ENCODE measurements at regions not wholly inside any gene's neighbourhood (a gene's known extent, or its start where the extent isn't known, plus 50 kb on each side); places are given as distances from the start of the nearest gene placed in this dataset.

GRCh38 chr12:124398578-124399227 is 103.8 kb downstream of the RFLNA start:
- H3F3A ChIP-seq (ENCODE audit: insufficient read depth, low read length), result no peaks in the 10 kb centered on the region
- H3K36me3 ChIP-seq (replicated peaks; ENCODE audit: insufficient read depth, low read length), result no peaks in the 10 kb centered on the region
- no peak overlapping the region for H2AFZ ChIP-seq (ENCODE audit: low read length)
- H3K9ac ChIP-seq (ENCODE audit: low read length), result no peak overlapping the region
- no peak overlapping the region for H3K4me3 ChIP-seq (ENCODE audit: low read length)
- TF ChIP-seq, protein P1, sequence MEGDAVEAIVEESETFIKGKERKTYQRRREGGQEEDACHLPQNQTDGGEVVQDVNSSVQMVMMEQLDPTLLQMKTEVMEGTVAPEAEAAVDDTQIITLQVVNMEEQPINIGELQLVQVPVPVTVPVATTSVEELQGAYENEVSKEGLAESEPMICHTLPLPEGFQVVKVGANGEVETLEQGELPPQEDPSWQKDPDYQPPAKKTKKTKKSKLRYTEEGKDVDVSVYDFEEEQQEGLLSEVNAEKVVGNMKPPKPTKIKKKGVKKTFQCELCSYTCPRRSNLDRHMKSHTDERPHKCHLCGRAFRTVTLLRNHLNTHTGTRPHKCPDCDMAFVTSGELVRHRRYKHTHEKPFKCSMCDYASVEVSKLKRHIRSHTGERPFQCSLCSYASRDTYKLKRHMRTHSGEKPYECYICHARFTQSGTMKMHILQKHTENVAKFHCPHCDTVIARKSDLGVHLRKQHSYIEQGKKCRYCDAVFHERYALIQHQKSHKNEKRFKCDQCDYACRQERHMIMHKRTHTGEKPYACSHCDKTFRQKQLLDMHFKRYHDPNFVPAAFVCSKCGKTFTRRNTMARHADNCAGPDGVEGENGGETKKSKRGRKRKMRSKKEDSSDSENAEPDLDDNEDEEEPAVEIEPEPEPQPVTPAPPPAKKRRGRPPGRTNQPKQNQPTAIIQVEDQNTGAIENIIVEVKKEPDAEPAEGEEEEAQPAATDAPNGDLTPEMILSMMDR (IDR thresholded peaks at IDR 0.05; ENCODE audit: low read length), result no peak
- TF ChIP-seq EZH2phosphoT487 (IDR thresholded peaks at IDR 0.05; ENCODE audit: low read length) (no peak), EZH2 (optimal IDR thresholded peaks at IDR 0.05; ENCODE audit: low read depth, low read length) (no peak)
- no peak overlapping the region for H3K27ac ChIP-seq (ENCODE audit: low read length)
- H3K4me1 ChIP-seq (ENCODE audit: low read length), result no peaks in the 10 kb centered on the region
- no peaks in the 10 kb centered on the region for H3K9me2 ChIP-seq (replicated peaks; ENCODE audit: insufficient read depth, low read length)
- DNase-seq, result no peak
- H3K4me2 ChIP-seq (ENCODE audit: low read depth, low read length), result no peak overlapping the region
- no peaks in the 10 kb centered on the region for H4K20me1 ChIP-seq (ENCODE audit: insufficient read depth, low read length)
- H3K79me2 ChIP-seq (ENCODE audit: low read length), result peaks cover 4% of the 10 kb centered on the region; the same call in 1 of the 2 replicates
- no peaks in the 10 kb centered on the region for H3K9me3 ChIP-seq (replicated peaks; ENCODE audit: insufficient read depth, low read length)
- no peaks in the 10 kb centered on the region for H3K27me3 ChIP-seq (replicated peaks; ENCODE audit: insufficient read depth, low read length)

DNA sequence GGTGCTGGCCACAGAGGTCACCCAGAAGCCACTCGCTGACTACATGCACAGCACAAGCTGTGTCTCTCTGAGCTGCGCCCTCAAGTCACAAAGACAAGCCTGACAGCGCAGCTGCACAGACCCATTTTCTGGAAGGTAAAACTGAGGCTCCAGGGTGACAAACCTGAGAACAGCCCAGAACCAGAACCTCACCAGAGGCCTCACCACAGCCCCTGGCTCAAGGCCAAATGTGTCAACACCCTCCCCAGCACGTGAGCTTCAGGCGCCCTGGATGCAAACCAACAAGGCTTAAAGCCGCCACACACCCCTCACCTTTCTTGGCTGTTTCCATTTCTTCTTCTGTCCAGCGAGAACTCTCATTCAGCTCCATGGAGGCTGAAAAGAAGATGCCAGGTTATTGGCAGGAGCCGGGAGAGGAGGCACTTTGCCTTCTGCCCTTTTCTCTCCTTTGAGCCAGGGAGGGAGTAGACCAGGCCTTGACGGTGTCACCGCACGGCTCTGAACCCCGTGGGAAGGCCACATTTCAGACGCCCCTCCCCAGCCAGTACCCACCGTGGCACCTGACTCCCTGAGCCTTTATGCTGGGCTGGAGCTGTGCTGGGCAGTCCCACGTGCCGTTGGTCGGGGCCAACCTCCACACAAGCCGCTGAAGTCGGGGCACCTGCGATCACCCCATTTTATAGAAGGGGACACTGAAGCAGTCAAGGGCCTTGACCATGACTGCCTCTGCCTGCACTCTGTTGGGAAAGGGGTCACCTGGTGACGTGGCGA is 103.1 kb downstream of the RFLNA start:
- no peaks in the 10 kb centered on the region for H3K9me2 ChIP-seq (replicated peaks; ENCODE audit: insufficient read depth, low read length)
- no peak for DNase-seq
- no peaks in the 10 kb centered on the region for H3K9me3 ChIP-seq (replicated peaks; ENCODE audit: insufficient read depth, low read length)
- H3K9ac ChIP-seq (ENCODE audit: low read length), result no peak overlapping the region
- no peak overlapping the region for H3K4me3 ChIP-seq (ENCODE audit: low read length)
- H3K79me2 ChIP-seq (ENCODE audit: low read length), result peaks cover 4% of the 10 kb centered on the region; the same call in 1 of the 2 replicates
- H3K4me2 ChIP-seq (ENCODE audit: low read depth, low read length), result no peak overlapping the region
- TF ChIP-seq, protein P1 (IDR thresholded peaks at IDR 0.05; ENCODE audit: low read length), result no peak
- no peak for TF ChIP-seq EZH2 (optimal IDR thresholded peaks at IDR 0.05; ENCODE audit: low read depth, low read length)
- H3K27me3 ChIP-seq (replicated peaks; ENCODE audit: insufficient read depth, low read length), result no peaks in the 10 kb centered on the region
- H3K27ac ChIP-seq (ENCODE audit: low read length), result no peak overlapping the region
- no peaks in the 10 kb centered on the region for H3K4me1 ChIP-seq (ENCODE audit: low read length)
- H3K36me3 ChIP-seq (replicated peaks; ENCODE audit: insufficient read depth, low read length), result no peaks in the 10 kb centered on the region
- no peak overlapping the region for H2AFZ ChIP-seq (ENCODE audit: low read length)
- H3F3A ChIP-seq (ENCODE audit: insufficient read depth, low read length), result no peaks in the 10 kb centered on the region
- no peaks in the 10 kb centered on the region for H4K20me1 ChIP-seq (ENCODE audit: insufficient read depth, low read length)

GRCh38 chr12:124397399-124397679 is 102.4 kb downstream of the RFLNA start:
- H3K27ac ChIP-seq (ENCODE audit: low read length), result no peak overlapping the region
- H3K36me3 ChIP-seq (replicated peaks; ENCODE audit: insufficient read depth, low read length), result no peaks in the 10 kb centered on the region
- TF ChIP-seq EZH2phosphoT487 (IDR thresholded peaks at IDR 0.05; ENCODE audit: low read length) (no peak), EZH2 (optimal IDR thresholded peaks at IDR 0.05; ENCODE audit: low read depth, low read length) (no peak)
- TF ChIP-seq, protein P1 (IDR thresholded peaks at IDR 0.05; ENCODE audit: low read length), result no peak
- no peaks in the 10 kb centered on the region for H3F3A ChIP-seq (ENCODE audit: insufficient read depth, low read length)
- H3K9ac ChIP-seq (ENCODE audit: low read length), result no peak overlapping the region
- H4K20me1 ChIP-seq (ENCODE audit: insufficient read depth, low read length), result no peaks in the 10 kb centered on the region
- no peak overlapping the region for H3K4me3 ChIP-seq (ENCODE audit: low read length)
- H3K9me3 ChIP-seq (replicated peaks; ENCODE audit: insufficient read depth, low read length), result no peaks in the 10 kb centered on the region
- H3K79me2 ChIP-seq (ENCODE audit: low read length), result peaks cover 4% of the 10 kb centered on the region; the same call in 1 of the 2 replicates
- H3K4me1 ChIP-seq (ENCODE audit: low read length), result peaks cover 4% of the 10 kb centered on the region; the same call in 1 of the 2 replicates
- H3K27me3 ChIP-seq (replicated peaks; ENCODE audit: insufficient read depth, low read length), result no peaks in the 10 kb centered on the region
- no peak overlapping the region for H2AFZ ChIP-seq (ENCODE audit: low read length)
- H3K4me2 ChIP-seq (ENCODE audit: low read depth, low read length), result no peak overlapping the region
- no peaks in the 10 kb centered on the region for H3K9me2 ChIP-seq (replicated peaks; ENCODE audit: insufficient read depth, low read length)
- no peak for DNase-seq
